ENCODE measurements at regions not wholly inside any gene's neighbourhood (a gene's known extent, or its start where the extent isn't known, plus 50 kb on each side); places are given as distances from the start of the nearest gene placed in this dataset.
"Not testable (repeated sequence)": the region's sequence is repeated elsewhere in the genome, so short reads cannot be mapped to it uniquely, and the experiment has no call there.

- TF ChIP-seq TCF4 (CRISPR knock-in tag; IDR thresholded peaks at IDR 0.05; ENCODE audit: borderline replicate concordance), result no peak
- TF ChIP-seq ZC3H10 (CRISPR knock-in tag; IDR thresholded peaks at IDR 0.05), result no peak
- TF ChIP-seq CREB5 (CRISPR knock-in tag; IDR thresholded peaks at IDR 0.05; ENCODE audit: low read depth), result no peak
- TF ChIP-seq OSR1 (CRISPR knock-in tag; IDR thresholded peaks at IDR 0.05), result no peak
- TF ChIP-seq ESRRG (CRISPR knock-in tag; IDR thresholded peaks at IDR 0.05), result no peak
- TF ChIP-seq ZNF8 (CRISPR knock-in tag; IDR thresholded peaks at IDR 0.05), result no peak
- TF ChIP-seq ZFP30 (CRISPR knock-in tag; IDR thresholded peaks at IDR 0.05), result no peak
- no peak for TF ChIP-seq ISL1 (CRISPR knock-in tag; IDR thresholded peaks at IDR 0.05)
- ATAC-seq, result no peak
Observed at GRCh38 chr9:135404451-135405144, 75.0 kb upstream of the PPP1R26 start.

GRCh38 chr9:135405145-135405464 lies 74.5 kb upstream of the PPP1R26 start:
- ATAC-seq, result not testable (repeated sequence)

GRCh38 chr9:135408476-135409254 lies 70.9 kb upstream of the PPP1R26 start:
- TF ChIP-seq TSHZ2 (CRISPR knock-in tag; IDR thresholded peaks at IDR 0.05), result no peak
- no peak for TF ChIP-seq ZC3H10 (CRISPR knock-in tag; IDR thresholded peaks at IDR 0.05)
- TF ChIP-seq CREB5 (CRISPR knock-in tag; IDR thresholded peaks at IDR 0.05; ENCODE audit: low read depth), result no peak
- no peak for TF ChIP-seq CSRNP3 (CRISPR knock-in tag; IDR thresholded peaks at IDR 0.05)
- TF ChIP-seq ZFP30 (CRISPR knock-in tag; IDR thresholded peaks at IDR 0.05), result no peak
- TF ChIP-seq TOX (CRISPR knock-in tag; IDR thresholded peaks at IDR 0.05; ENCODE audit: borderline replicate concordance), result no peak

GRCh38 chr9:135409286-135410200 lies 70.0 kb upstream of the PPP1R26 start:
- ATAC-seq, result no peak
- no peak for TF ChIP-seq ARNTL (CRISPR knock-in tag; IDR thresholded peaks at IDR 0.05; ENCODE audit: borderline replicate concordance, low read depth)
- no peak for TF ChIP-seq TCF4 (CRISPR knock-in tag; IDR thresholded peaks at IDR 0.05; ENCODE audit: borderline replicate concordance)
- no peak for TF ChIP-seq SNAI2 (CRISPR knock-in tag; IDR thresholded peaks at IDR 0.05)
- TF ChIP-seq TSHZ2 (CRISPR knock-in tag; IDR thresholded peaks at IDR 0.05), result no peak
- no peak for TF ChIP-seq ZFP30 (CRISPR knock-in tag; IDR thresholded peaks at IDR 0.05)
- no peak for TF ChIP-seq ISL1 (CRISPR knock-in tag; IDR thresholded peaks at IDR 0.05)
- no peak for TF ChIP-seq POU6F1 (CRISPR knock-in tag; IDR thresholded peaks at IDR 0.05; ENCODE audit: borderline replicate concordance, low read depth)
- no peak for TF ChIP-seq PATZ1 (CRISPR knock-in tag; IDR thresholded peaks at IDR 0.05; ENCODE audit: borderline replicate concordance)
- TF ChIP-seq CSDC2 (CRISPR knock-in tag; IDR thresholded peaks at IDR 0.05), result no peak
- TF ChIP-seq ZNF565 (CRISPR knock-in tag; conservative IDR thresholded peaks at IDR 0.05; ENCODE audit: low read depth), result no peak
- TF ChIP-seq OSR1 (CRISPR knock-in tag; IDR thresholded peaks at IDR 0.05), result no peak
- no peak for TF ChIP-seq BACH2 (CRISPR knock-in tag; IDR thresholded peaks at IDR 0.05; ENCODE audit: borderline replicate concordance)
- TF ChIP-seq RARB (CRISPR knock-in tag; IDR thresholded peaks at IDR 0.05), result no peak

More at GRCh38 chr9:135408476-135409254, 70.9 kb upstream of the PPP1R26 start:
- no peak for ATAC-seq

All from SK-N-SH treated with all-trans-retinoic acid at 6 μM for 48 hours (cell line).